Right atrium auricular region (tissue), 2 donors: ENCODE measurements at regions not wholly inside any gene's neighbourhood (a gene's known extent, or its start where the extent isn't known, plus 50 kb on each side); places are given as distances from the start of the nearest gene placed in this dataset.

Experiments
- DNase-seq: peaks from one replicate; pipeline ENCODE4 v3.0.0-alpha.2; 2019; ENCODE audit warnings: low spot score
- H3K27ac ChIP-seq, 2 donors: fragments of 200-600 bp; sonication (generic); 1 replicate in 1 of 2; 2 replicates in 1 of 2; pipeline ENCODE4 v1.5.1; 2016 to 2019
- H3K27me3 ChIP-seq, 2 donors: fragments of 200-600 bp; sonication (generic); one replicate each; pipeline versions ENCODE4 v1.5.1 to v1.6.0; 2017 to 2019
- H3K36me3 ChIP-seq: fragments of 200-600 bp; sonication (generic); one replicate; pipeline ENCODE4 v1.5.1; 2016
- H3K4me1 ChIP-seq, 2 donors: fragments of 200-600 bp; sonication (generic); one replicate each; pipeline versions ENCODE4 v1.5.1 to v1.6.0; 2017 to 2019
- H3K4me3 ChIP-seq, 2 donors: fragments of 200-600 bp; sonication (generic); 1 replicate in 1 of 2; 2 replicates in 1 of 2; pipeline ENCODE4 v1.5.1; 2017 to 2019; ENCODE audit warnings: mild to moderate bottlenecking in 1 of 2, moderate library complexity in 1 of 2
- H3K9me3 ChIP-seq, 2 donors: fragments of 200-600 bp; sonication (generic); one replicate each; pipeline ENCODE4 v1.5.1; 2019
- CTCF ChIP-seq, 2 donors: fragments of 200-600 bp; sonication (generic); IDR thresholded peaks; one replicate each; pipeline ENCODE4 v1.5.1; 2019; ENCODE audit warnings: antibody characterized with exemption in 2 of 2

- DNase-seq, result no peak
- Histone ChIP-seq H3K4me1 (peaks cover 0 to 8% of the 10 kb centered on the region in 2 donors), H3K27me3 (no peaks in the 10 kb centered on the region), H3K27ac (no peak overlapping the region), H3K4me3 (no peak overlapping the region), H3K9me3 (no peaks in the 10 kb centered on the region), H3K36me3 (no peaks in the 10 kb centered on the region)
- no peak for TF ChIP-seq CTCF (IDR thresholded peaks at IDR 0.05)
Measured at GRCh38 chr11:10923882-10924281, 66.0 kb upstream of the ZBED5 start.

GRCh38 chr11:10922892-10923291, 65.0 kb upstream of the ZBED5 start:
- no peaks in the 10 kb centered on the region for H3K9me3 ChIP-seq
- TF ChIP-seq CTCF (IDR thresholded peaks at IDR 0.05), result no peak
- H3K36me3 ChIP-seq, result no peaks in the 10 kb centered on the region
- no peak overlapping the region for H3K4me3 ChIP-seq
- H3K4me1 ChIP-seq, result peaks cover 0 to 8% of the 10 kb centered on the region in 2 donors
- DNase-seq, result no peak
- no peaks in the 10 kb centered on the region for H3K27me3 ChIP-seq
- H3K27ac ChIP-seq, result no peak overlapping the region

GRCh38 chr11:10920875-10921274, 63.0 kb upstream of the ZBED5 start:
- Histone ChIP-seq H3K36me3 (no peaks in the 10 kb centered on the region), H3K4me1 (peaks cover 0 to 8% of the 10 kb centered on the region in 2 donors), H3K9me3 (no peaks in the 10 kb centered on the region), H3K27me3 (no peaks in the 10 kb centered on the region), H3K27ac (no peak overlapping the region), H3K4me3 (no peak overlapping the region)
- no peak for DNase-seq
- no peak for TF ChIP-seq CTCF (IDR thresholded peaks at IDR 0.05)

GRCh38 chr11:10920205-10920604, 62.4 kb upstream of the ZBED5 start:
- Histone ChIP-seq H3K9me3 (no peaks in the 10 kb centered on the region), H3K4me1 (peaks cover 0 to 4% of the 10 kb centered on the region in 2 donors), H3K36me3 (no peaks in the 10 kb centered on the region), H3K4me3 (no peak overlapping the region), H3K27me3 (no peaks in the 10 kb centered on the region), H3K27ac (no peak overlapping the region)
- DNase-seq, result no peak
- TF ChIP-seq CTCF (IDR thresholded peaks at IDR 0.05), result no peak

- Histone ChIP-seq H3K4me1 (no peaks in the 10 kb centered on the region), H3K27me3 (no peaks in the 10 kb centered on the region), H3K9me3 (no peaks in the 10 kb centered on the region), H3K36me3 (no peaks in the 10 kb centered on the region), H3K27ac (no peak overlapping the region), H3K4me3 (no peak overlapping the region)
- DNase-seq, result no peak
- no peak for TF ChIP-seq CTCF (IDR thresholded peaks at IDR 0.05)
Measured at GRCh38 chr11:10918698-10919097, 60.8 kb upstream of the ZBED5 start.

- Histone ChIP-seq H3K4me1 (peaks cover 0 to under 1% of the 10 kb centered on the region in 2 donors), H3K27ac (no peak overlapping the region), H3K4me3 (no peak overlapping the region), H3K27me3 (no peaks in the 10 kb centered on the region), H3K9me3 (no peaks in the 10 kb centered on the region), H3K36me3 (no peaks in the 10 kb centered on the region)
- no peak for TF ChIP-seq CTCF (IDR thresholded peaks at IDR 0.05)
- DNase-seq, result no peak
Measured at GRCh38 chr11:10918275-10918674, 60.4 kb upstream of the ZBED5 start.
